ENCODE measurements at regions not wholly inside any gene's neighbourhood (a gene's known extent, or its start where the extent isn't known, plus 50 kb on each side); places are given as distances from the start of the nearest gene placed in this dataset.

DNA sequence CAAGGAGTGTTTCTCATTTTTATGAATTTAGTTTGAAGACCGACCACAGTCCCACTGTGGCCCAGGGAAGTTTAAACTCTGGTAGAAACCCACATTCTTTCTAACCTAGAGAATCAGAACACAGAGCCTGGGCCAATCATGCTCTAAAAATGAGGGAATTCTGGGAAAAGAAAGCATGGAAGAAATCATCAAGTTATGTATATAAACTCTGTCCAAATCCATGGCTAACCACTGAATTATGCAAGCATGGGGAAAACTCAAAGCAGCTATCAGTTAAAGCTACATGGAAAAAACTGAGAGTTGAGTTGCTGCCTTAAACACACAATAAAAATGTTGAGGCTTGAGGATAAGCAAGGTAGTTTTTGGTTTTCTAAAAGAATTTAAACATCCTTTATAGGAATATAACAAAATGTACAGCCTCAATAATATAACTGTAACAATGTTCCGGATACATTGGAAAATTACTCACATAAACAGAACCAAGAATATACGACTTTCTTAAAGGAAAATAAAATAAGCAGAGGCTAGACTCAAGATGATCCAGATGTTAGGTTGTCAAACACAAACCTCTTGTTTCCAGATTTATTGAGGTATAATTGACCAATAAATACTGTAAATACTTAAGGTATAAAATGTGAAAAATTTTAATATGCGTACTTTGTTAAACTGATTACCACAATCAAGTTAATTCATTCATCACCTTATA lies 311.2 kb upstream of the GNAI1 start:
- TF ChIP-seq, protein P1, sequence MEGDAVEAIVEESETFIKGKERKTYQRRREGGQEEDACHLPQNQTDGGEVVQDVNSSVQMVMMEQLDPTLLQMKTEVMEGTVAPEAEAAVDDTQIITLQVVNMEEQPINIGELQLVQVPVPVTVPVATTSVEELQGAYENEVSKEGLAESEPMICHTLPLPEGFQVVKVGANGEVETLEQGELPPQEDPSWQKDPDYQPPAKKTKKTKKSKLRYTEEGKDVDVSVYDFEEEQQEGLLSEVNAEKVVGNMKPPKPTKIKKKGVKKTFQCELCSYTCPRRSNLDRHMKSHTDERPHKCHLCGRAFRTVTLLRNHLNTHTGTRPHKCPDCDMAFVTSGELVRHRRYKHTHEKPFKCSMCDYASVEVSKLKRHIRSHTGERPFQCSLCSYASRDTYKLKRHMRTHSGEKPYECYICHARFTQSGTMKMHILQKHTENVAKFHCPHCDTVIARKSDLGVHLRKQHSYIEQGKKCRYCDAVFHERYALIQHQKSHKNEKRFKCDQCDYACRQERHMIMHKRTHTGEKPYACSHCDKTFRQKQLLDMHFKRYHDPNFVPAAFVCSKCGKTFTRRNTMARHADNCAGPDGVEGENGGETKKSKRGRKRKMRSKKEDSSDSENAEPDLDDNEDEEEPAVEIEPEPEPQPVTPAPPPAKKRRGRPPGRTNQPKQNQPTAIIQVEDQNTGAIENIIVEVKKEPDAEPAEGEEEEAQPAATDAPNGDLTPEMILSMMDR (IDR thresholded peaks at IDR 0.05; ENCODE audit: low read depth, low read length) = no peak
- peak in 1 of 2 donors; percentile 23 for DNase-seq (ENCODE audit: low read depth in 2 of 2)
- no peak overlapping the region for H3K4me3 ChIP-seq (replicated peaks in 1 of 2; ENCODE audit: low read depth in 2 of 2, low read length in 2 of 2)

DNA sequence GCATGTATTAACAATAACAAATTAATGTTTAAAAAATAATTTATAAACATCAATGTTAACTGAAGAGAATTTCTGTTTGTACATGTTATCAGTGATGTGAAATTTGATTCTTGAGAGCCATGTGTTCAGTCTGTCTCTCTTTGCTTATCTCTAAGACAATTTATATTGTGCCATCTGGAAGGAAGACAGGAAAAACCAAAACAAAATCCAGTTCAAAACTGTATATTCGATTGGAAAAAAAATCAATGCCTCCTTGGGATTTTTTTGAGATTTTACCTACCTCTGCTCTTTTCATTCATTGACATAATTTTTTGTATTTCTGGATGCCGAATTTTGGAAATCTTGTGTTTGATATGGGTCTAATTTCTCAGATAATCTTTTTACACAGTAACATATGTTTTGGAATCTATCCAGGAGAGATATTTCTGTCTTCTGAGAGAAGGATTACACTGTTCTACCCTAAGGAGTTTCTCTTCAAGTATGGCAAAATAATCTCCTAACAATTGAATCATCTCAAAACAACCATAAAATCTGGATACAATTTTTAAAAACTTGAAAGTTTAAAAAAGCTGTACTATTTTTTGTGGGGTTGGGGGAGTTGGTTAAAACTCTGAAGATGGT lies 311.9 kb upstream of the GNAI1 start:
- no peak for DNase-seq (ENCODE audit: low read depth in 2 of 2)

DNA sequence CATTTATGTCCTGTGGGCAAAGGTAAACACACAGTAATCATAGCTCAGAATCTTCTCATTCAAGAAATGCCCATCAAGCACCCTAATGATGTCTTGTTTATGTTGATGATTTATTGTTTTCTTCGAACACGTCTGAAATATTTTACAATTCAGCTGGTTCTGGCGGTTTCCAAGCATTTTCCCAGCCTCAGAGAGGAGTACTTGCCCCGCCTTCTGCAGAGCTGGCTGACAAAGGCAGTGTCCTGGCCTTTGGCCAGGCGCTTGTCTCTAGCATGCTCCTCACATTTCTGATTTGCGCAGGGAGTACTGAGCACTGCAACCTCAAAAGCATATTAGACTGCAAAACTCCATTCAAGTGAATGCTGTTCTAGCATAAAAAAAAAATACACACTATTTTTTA lies 314.2 kb upstream of the GNAI1 start:
- H3K4me3 ChIP-seq (replicated peaks in 1 of 2; ENCODE audit: low read depth in 2 of 2, low read length in 2 of 2) = peak overlapping the region in 1 of 2 donors; percentile 11
- peak; percentile 72 to 90 for DNase-seq (ENCODE audit: low read depth in 2 of 2)
- TF ChIP-seq, protein P1 (IDR thresholded peaks at IDR 0.05; ENCODE audit: low read depth, low read length) = no peak

More for the DNA sequence above, 311.9 kb upstream of the GNAI1 start:
- TF ChIP-seq, protein P1 (IDR thresholded peaks at IDR 0.05; ENCODE audit: low read depth, low read length) = no peak
- no peak overlapping the region for H3K4me3 ChIP-seq (replicated peaks in 1 of 2; ENCODE audit: low read depth in 2 of 2, low read length in 2 of 2)

DNA sequence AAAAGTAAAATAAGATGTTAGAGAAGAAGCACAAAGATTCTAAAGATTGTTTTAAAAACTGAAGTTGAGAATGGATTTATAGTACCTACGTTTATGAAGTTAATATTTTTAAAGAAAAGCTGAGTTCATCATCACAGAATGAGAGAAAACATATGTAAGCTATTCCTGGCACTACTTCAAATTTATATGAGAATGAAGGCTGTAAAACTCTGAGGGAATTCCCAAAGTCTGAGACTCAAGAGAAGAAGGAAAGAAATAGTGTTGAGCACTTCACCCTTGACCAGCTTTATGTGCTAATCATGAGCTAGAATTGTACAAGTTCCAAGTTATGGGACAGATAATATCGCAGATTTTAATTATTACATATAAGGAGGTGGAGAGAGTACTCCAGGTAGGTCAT lies 323.7 kb upstream of the GNAI1 start:
- TF ChIP-seq, protein P1 (IDR thresholded peaks at IDR 0.05; ENCODE audit: low read depth, low read length) = no peak

DNA sequence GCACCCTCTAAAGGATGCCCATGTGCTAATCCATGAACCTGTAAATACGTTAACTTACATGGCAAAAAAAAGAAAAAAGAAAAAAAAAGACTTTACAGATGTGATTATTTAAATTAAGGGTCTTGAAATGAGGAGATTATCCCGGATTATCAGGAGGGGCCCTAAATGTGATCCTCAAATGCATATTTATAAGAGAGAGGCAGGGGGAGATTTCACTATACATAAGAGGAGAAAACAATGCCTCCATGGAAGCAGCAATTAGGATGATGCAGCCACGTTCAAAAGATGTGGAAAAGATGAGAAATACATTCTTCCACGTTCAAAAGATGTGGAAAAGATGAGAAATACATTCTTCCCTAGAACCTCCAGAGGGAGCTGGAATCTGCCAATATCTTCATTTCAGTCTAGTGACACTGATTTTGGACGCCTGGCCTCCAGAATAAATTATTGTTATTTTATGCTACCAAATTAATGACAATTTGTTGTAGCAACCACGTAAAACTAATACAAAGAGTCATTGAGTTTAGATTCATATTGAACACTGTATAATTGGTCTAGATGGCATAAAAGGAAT lies 328.4 kb upstream of the GNAI1 start:
- no peak overlapping the region for H3K4me3 ChIP-seq (replicated peaks in 1 of 2; ENCODE audit: low read depth in 2 of 2, low read length in 2 of 2)
- DNase-seq (ENCODE audit: low read depth in 2 of 2) = peak; percentile 56 to 63
- TF ChIP-seq, protein P1 (IDR thresholded peaks at IDR 0.05; ENCODE audit: low read depth, low read length) = peak; percentile 48

More for the DNA sequence above, 323.7 kb upstream of the GNAI1 start:
- peak in 1 of 2 donors; percentile 48 for DNase-seq (ENCODE audit: low read depth in 2 of 2)
- H3K4me3 ChIP-seq (replicated peaks in 1 of 2; ENCODE audit: low read depth in 2 of 2, low read length in 2 of 2) = no peak overlapping the region

DNA sequence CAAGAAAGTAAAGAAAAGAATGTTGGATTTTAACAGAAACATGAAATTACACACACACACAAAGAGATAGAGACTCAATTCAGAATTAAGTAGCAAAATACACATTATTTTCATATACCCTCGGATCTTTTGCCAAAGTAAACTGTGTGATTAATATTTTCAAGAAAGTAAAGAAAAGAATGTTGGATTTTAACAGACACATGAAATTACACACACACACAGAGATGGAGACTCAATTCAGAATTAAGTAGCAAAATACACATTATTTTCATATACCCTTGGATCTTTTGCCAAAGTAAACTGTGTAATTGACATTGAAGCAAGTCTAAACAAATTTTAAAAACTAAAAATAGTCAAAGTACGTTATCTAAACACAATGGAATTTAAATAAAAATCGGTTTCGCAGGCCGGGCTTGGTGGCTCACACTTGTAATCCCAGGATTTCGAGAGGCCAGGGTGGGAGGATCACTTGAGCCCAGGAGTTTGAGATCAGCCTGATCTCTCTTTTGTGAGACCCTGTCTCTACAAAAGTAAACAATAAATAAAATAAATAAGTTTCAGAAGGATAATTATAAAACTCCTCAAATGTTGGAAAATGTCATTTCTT lies 337.3 kb upstream of the MAGI2 start:
- DNase-seq (ENCODE audit: low read depth in 2 of 2) = peak in 1 of 2 donors; percentile 52
- H3K4me3 ChIP-seq (replicated peaks in 1 of 2; ENCODE audit: low read depth in 2 of 2, low read length in 2 of 2) = no peak overlapping the region
- TF ChIP-seq, protein P1 (IDR thresholded peaks at IDR 0.05; ENCODE audit: low read depth, low read length) = no peak

All from cardiac fibroblast (primary cell).